Tibial artery (tissue), 4 donors: ENCODE measurements at regions not wholly inside any gene's neighbourhood (a gene's known extent, or its start where the extent isn't known, plus 50 kb on each side); places are given as distances from the start of the nearest gene placed in this dataset.

Source experiments
- DNase-seq, 2 donors: peaks; one replicate each; pipeline ENCODE4 v3.0.0-alpha.2; 2019
- H3K27ac ChIP-seq, 2 donors: fragments of 200-600 bp; sonication (generic) in 1 of 2; 1 replicate in 1 of 2; 2 replicates in 1 of 2; pipeline ENCODE4 v1.5.1; 2018 to 2019; ENCODE audit warnings: mild to moderate bottlenecking in 1 of 2
- H3K27me3 ChIP-seq, 2 donors: fragments of 200-600 bp; sonication (generic) in 1 of 2; one replicate each; pipeline versions ENCODE4 v1.5.1 to v1.6.0; 2016 to 2019
- H3K36me3 ChIP-seq, 3 donors: fragments of 200-600 bp; sonication (generic) in 2 of 3; one replicate each; pipeline ENCODE4 v1.5.1; 2016 to 2019; ENCODE audit warnings: mild to moderate bottlenecking in 2 of 3
- H3K4me1 ChIP-seq, 4 donors: fragments of 200-600 bp; sonication (generic) in 2 of 4; 1 replicate in 3 of 4; 2 replicates in 1 of 4; pipeline ENCODE4 v1.5.1; 2016 to 2019
- H3K4me3 ChIP-seq, 2 donors: fragments of 200-600 bp; sonication (generic) in 1 of 2; 1 replicate in 1 of 2; 2 replicates in 1 of 2; pipeline ENCODE4 v1.5.1; 2018 to 2019; ENCODE audit warnings: mild to moderate bottlenecking in 2 of 2
- H3K9me3 ChIP-seq, 3 donors: fragments of 200-600 bp; sonication (generic) in 1 of 3; one replicate each; pipeline ENCODE4 v1.5.1; 2016 to 2019
- intact Hi-C: fragments of 100-400 bp; cut with DNase I; formaldehyde crosslinking; loops from one replicate; pipeline ENCODE4 v1.15.0; 2023; ENCODE audit warnings: low total_unique reads
- TF ChIP-seq, protein P1 (sequence below), 2 experiments: fragments of 200-600 bp in 1 of 2; fragments of 450-650 bp in 1 of 2; IDR thresholded peaks; one replicate each; pipeline ENCODE4 v1.5.1; 2017 to 2019; ENCODE audit warnings: antibody characterized with exemption in 2 of 2, mild to moderate bottlenecking in 1 of 2, moderate library complexity in 1 of 2

DNA sequence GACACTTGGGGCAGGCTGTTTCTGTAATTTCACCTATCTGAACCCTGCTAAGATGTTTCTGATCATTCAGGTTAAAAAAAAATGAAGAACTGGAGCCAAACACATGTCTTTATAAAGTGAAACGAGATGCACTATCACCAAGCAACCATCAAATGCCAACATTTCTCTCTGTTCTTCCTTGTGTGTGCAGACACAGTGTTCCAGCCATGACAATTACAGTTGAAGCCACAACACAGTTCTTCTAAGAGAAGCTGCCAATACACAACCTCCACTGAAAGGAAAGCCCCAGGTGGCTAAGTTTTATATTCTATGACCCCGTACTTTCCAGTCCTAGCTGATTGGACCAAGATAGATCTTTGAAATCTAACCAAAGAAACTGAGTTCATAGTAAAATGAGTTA is 181.8 kb downstream of the RAD51AP2 start:
- DNase-seq: no peak
- H3K9me3 ChIP-seq: no peaks in the 10 kb centered on the region
- no peaks in the 10 kb centered on the region for H3K27me3 ChIP-seq
- no peaks in the 10 kb centered on the region for H3K4me1 ChIP-seq
- TF ChIP-seq, protein P1, sequence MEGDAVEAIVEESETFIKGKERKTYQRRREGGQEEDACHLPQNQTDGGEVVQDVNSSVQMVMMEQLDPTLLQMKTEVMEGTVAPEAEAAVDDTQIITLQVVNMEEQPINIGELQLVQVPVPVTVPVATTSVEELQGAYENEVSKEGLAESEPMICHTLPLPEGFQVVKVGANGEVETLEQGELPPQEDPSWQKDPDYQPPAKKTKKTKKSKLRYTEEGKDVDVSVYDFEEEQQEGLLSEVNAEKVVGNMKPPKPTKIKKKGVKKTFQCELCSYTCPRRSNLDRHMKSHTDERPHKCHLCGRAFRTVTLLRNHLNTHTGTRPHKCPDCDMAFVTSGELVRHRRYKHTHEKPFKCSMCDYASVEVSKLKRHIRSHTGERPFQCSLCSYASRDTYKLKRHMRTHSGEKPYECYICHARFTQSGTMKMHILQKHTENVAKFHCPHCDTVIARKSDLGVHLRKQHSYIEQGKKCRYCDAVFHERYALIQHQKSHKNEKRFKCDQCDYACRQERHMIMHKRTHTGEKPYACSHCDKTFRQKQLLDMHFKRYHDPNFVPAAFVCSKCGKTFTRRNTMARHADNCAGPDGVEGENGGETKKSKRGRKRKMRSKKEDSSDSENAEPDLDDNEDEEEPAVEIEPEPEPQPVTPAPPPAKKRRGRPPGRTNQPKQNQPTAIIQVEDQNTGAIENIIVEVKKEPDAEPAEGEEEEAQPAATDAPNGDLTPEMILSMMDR (IDR thresholded peaks at IDR 0.05): no peak
- H3K4me3 ChIP-seq: no peak overlapping the region
- no peak overlapping the region for H3K27ac ChIP-seq
- intact Hi-C loops: no loop called here
- H3K36me3 ChIP-seq: no peaks in the 10 kb centered on the region

- no peak for DNase-seq
- H3K4me3 ChIP-seq: no peak overlapping the region
- no peaks in the 10 kb centered on the region for H3K4me1 ChIP-seq
- H3K9me3 ChIP-seq: no peaks in the 10 kb centered on the region
- no peaks in the 10 kb centered on the region for H3K36me3 ChIP-seq
- TF ChIP-seq, protein P1 (IDR thresholded peaks at IDR 0.05): no peak
- H3K27me3 ChIP-seq: no peaks in the 10 kb centered on the region
- intact Hi-C loops: no loop called here
- H3K27ac ChIP-seq: no peak overlapping the region
These were observed 183.9 kb downstream of the RAD51AP2 start for GRCh38 chr2:17334300-17334699.

DNA sequence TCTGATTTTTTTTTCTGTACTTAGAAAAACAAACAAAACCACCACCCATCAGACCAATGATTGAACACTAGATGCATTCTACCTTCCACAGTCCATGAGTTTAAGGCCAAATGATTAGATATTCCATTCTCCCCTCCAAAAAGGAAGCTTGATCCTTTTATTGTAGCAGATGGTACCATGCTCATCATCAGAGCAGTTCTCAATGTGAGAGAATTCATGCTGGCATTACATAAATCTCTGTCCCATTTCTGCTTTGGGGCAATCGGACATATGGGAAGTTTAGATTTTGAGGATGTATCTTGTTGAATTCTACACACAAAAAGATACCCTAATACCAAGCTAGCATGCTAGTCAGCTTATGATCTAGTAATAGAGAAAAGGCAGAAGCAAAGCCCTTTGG is 186.6 kb downstream of the RAD51AP2 start:
- DNase-seq: no peak
- H3K27ac ChIP-seq: no peak overlapping the region
- no peaks in the 10 kb centered on the region for H3K27me3 ChIP-seq
- no peaks in the 10 kb centered on the region for H3K4me1 ChIP-seq
- intact Hi-C loops: no loop called here
- TF ChIP-seq, protein P1 (IDR thresholded peaks at IDR 0.05): no peak
- no peaks in the 10 kb centered on the region for H3K9me3 ChIP-seq
- no peak overlapping the region for H3K4me3 ChIP-seq
- H3K36me3 ChIP-seq: no peaks in the 10 kb centered on the region

- intact Hi-C loops: no loop called here
- no peak for DNase-seq
These were observed 190.1 kb downstream of the RAD51AP2 start for GRCh38 chr2:17328161-17328560.

GRCh38 chr2:17327649-17328048 is 190.6 kb downstream of the RAD51AP2 start:
- H3K27me3 ChIP-seq: no peaks in the 10 kb centered on the region
- H3K4me3 ChIP-seq: no peak overlapping the region
- no peak overlapping the region for H3K27ac ChIP-seq
- H3K4me1 ChIP-seq: no peaks in the 10 kb centered on the region
- TF ChIP-seq, protein P1 (IDR thresholded peaks at IDR 0.05): no peak
- H3K36me3 ChIP-seq: no peaks in the 10 kb centered on the region
- no peaks in the 10 kb centered on the region for H3K9me3 ChIP-seq
- DNase-seq: no peak
- intact Hi-C loops: no loop called here

More at GRCh38 chr2:17328161-17328560, 190.1 kb downstream of the RAD51AP2 start:
- Histone ChIP-seq H3K27ac (no peak overlapping the region), H3K4me3 (no peak overlapping the region), H3K27me3 (no peaks in the 10 kb centered on the region), H3K36me3 (no peaks in the 10 kb centered on the region), H3K4me1 (no peaks in the 10 kb centered on the region), H3K9me3 (no peaks in the 10 kb centered on the region)
- TF ChIP-seq, protein P1 (IDR thresholded peaks at IDR 0.05): no peak

GRCh38 chr2:17326717-17327116 is 191.5 kb downstream of the RAD51AP2 start:
- H3K27ac ChIP-seq: no peak overlapping the region

More at GRCh38 chr2:17326717-17327116, 191.5 kb downstream of the RAD51AP2 start:
- H3K36me3 ChIP-seq: no peaks in the 10 kb centered on the region
- H3K9me3 ChIP-seq: no peaks in the 10 kb centered on the region
- no peaks in the 10 kb centered on the region for H3K4me1 ChIP-seq
- TF ChIP-seq, protein P1 (IDR thresholded peaks at IDR 0.05): no peak
- no peak overlapping the region for H3K4me3 ChIP-seq
- H3K27me3 ChIP-seq: no peaks in the 10 kb centered on the region
- intact Hi-C loops: no loop called here
- no peak for DNase-seq
